ENCODE measurements at regions not wholly inside any gene's neighbourhood (a gene's known extent, or its start where the extent isn't known, plus 50 kb on each side); places are given as distances from the start of the nearest gene placed in this dataset.

- H3K36me3 ChIP-seq = no peaks in the 10 kb centered on the region
- TF ChIP-seq Cebpa-rat (IDR thresholded peaks at IDR 0.05) = no peak
- H3K9me3 ChIP-seq = no peaks in the 10 kb centered on the region
- H3K27ac ChIP-seq = no peak overlapping the region
- H3K9ac ChIP-seq = no peak overlapping the region
- H3K4me3 ChIP-seq = no peak overlapping the region
- no peaks in the 10 kb centered on the region for H3K4me1 ChIP-seq
- no peaks in the 10 kb centered on the region for H4K20me1 ChIP-seq
- H3K4me2 ChIP-seq = no peak overlapping the region
- no peaks in the 10 kb centered on the region for H3K27me3 ChIP-seq
Measured at GRCh38 chr4:53646795-53647194, 55.5 kb upstream of the LNX1 start.

- H3K27ac ChIP-seq = no peak overlapping the region
- no peak for TF ChIP-seq Cebpa-rat (IDR thresholded peaks at IDR 0.05)
- no peaks in the 10 kb centered on the region for H3K27me3 ChIP-seq
- H3K4me2 ChIP-seq = no peak overlapping the region
- H4K20me1 ChIP-seq = no peaks in the 10 kb centered on the region
- H3K9me3 ChIP-seq = no peaks in the 10 kb centered on the region
- no peak overlapping the region for H3K4me3 ChIP-seq
- H3K9ac ChIP-seq = no peak overlapping the region
- no peaks in the 10 kb centered on the region for H3K36me3 ChIP-seq
- no peaks in the 10 kb centered on the region for H3K4me1 ChIP-seq
Measured at GRCh38 chr4:53645108-53645507, 53.8 kb upstream of the LNX1 start.

GRCh38 chr4:53644607-53645006 is 53.3 kb upstream of the LNX1 start:
- TF ChIP-seq Cebpa-rat (IDR thresholded peaks at IDR 0.05) = no peak
- Histone ChIP-seq H3K9ac (no peak overlapping the region), H3K4me1 (no peaks in the 10 kb centered on the region), H3K27me3 (no peaks in the 10 kb centered on the region), H3K4me3 (no peak overlapping the region), H4K20me1 (no peaks in the 10 kb centered on the region), H3K4me2 (no peak overlapping the region), H3K27ac (no peak overlapping the region), H3K36me3 (no peaks in the 10 kb centered on the region), H3K9me3 (no peaks in the 10 kb centered on the region)

All from BLaER1 (cell line).